DND-41 (cell line): ENCODE measurements at regions not wholly inside any gene's neighbourhood (a gene's known extent, or its start where the extent isn't known, plus 50 kb on each side); places are given as distances from the start of the nearest gene placed in this dataset.

Experiments used
- EZH2 ChIP-seq: IDR thresholded peaks from 3 replicates; pipeline ENCODE4 v1.6.1; 2012; ENCODE audit warnings: borderline replicate concordance, low read depth, mild to moderate bottlenecking, moderate library complexity, low read length, inconsistent platforms; ENCODE audit not compliant: severe bottlenecking
- TF ChIP-seq, protein P1 (sequence below): IDR thresholded peaks from 2 replicates; pipeline ENCODE4 v1.5.1; 2012; ENCODE audit warnings: borderline replicate concordance, low read length, moderate library complexity, mild to moderate bottlenecking; ENCODE audit not compliant: poor library complexity, severe bottlenecking; ENCODE audit errors: extremely low read depth

DNA sequence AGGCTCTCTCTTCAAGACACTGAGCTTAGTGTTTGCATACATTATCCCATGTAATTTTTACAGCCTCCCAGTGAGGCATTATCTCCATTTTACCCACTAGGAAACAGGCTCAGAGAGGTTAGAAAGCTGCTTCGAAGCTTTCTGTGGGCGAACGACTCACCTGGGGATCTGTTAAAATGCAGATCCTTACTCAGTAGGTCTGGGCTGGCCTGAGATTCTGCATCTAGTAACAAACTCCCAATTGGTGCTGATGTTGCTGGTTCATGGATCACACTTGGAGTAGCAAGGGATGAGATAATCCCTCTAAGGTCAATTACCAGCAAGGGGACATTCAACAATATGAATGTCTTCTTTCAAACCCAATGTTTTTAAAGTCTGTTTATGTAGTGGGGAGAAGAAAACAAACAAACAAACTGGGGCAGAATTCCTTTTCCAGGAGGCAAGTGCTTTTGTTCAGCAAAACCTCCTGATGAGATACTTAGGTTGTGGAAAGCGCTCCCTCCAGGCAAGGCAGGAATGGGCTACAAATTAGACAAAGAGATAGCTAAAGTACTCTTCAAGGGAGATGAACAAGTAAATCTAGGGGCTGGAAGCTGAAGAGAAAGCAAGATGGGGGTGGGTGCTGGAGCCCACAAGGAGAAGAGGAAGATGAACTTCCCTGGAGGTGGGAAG lies 311.9 kb downstream of the SHQ1 start:
- TF ChIP-seq, protein P1, sequence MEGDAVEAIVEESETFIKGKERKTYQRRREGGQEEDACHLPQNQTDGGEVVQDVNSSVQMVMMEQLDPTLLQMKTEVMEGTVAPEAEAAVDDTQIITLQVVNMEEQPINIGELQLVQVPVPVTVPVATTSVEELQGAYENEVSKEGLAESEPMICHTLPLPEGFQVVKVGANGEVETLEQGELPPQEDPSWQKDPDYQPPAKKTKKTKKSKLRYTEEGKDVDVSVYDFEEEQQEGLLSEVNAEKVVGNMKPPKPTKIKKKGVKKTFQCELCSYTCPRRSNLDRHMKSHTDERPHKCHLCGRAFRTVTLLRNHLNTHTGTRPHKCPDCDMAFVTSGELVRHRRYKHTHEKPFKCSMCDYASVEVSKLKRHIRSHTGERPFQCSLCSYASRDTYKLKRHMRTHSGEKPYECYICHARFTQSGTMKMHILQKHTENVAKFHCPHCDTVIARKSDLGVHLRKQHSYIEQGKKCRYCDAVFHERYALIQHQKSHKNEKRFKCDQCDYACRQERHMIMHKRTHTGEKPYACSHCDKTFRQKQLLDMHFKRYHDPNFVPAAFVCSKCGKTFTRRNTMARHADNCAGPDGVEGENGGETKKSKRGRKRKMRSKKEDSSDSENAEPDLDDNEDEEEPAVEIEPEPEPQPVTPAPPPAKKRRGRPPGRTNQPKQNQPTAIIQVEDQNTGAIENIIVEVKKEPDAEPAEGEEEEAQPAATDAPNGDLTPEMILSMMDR = no peak
- TF ChIP-seq EZH2 = no peak
